GM18868 (cell line): ENCODE measurements at regions not wholly inside any gene's neighbourhood (a gene's known extent, or its start where the extent isn't known, plus 50 kb on each side); places are given as distances from the start of the nearest gene placed in this dataset.
"Not testable (repeated sequence)": the region's sequence is repeated elsewhere in the genome, so short reads cannot be mapped to it uniquely, and the experiment has no call there.

Experiments used
- ATAC-seq: cut with Tn5 transposase; IDR thresholded peaks from one replicate; pipeline ENCODE4 v1.9.1; 2021; ENCODE audit warnings: mild to moderate bottlenecking, moderate library complexity; ENCODE audit not compliant: unreplicated experiment

DNA sequence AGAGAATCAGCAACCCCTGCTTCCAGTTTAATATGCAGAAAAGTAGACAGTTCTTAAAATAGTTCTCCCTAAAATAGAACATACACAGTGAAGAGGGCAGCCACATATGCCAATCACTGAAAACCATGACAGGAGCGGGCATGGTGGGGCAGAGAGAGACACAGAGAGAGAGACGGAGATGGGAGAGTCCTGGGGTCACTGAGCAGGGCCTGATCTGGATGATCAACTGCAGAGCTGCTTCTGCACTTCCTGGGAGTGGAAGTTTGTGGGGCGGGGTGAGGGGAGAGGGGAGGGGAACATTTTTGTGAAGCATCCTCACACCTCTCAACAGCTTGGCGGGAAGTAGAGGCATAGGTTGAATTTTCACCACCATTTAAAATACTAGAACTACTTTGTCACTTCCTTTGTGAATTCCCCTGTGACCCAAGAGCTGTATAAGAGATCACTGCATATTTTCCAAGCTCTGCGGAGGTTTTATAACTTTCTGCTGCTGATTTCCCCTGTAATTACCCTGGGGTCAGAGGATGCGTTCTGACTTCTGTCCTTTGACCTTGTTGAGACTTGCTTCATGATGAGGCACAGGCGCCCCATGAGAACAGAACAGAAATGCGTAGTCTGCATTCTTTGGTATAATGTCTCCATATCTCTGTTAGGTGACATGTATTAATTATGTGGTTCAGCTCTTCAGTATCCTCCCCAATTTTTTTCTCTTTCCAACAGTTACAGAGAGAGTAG lies 419.4 kb downstream of the BRD1 start:
- no peak for ATAC-seq

DNA sequence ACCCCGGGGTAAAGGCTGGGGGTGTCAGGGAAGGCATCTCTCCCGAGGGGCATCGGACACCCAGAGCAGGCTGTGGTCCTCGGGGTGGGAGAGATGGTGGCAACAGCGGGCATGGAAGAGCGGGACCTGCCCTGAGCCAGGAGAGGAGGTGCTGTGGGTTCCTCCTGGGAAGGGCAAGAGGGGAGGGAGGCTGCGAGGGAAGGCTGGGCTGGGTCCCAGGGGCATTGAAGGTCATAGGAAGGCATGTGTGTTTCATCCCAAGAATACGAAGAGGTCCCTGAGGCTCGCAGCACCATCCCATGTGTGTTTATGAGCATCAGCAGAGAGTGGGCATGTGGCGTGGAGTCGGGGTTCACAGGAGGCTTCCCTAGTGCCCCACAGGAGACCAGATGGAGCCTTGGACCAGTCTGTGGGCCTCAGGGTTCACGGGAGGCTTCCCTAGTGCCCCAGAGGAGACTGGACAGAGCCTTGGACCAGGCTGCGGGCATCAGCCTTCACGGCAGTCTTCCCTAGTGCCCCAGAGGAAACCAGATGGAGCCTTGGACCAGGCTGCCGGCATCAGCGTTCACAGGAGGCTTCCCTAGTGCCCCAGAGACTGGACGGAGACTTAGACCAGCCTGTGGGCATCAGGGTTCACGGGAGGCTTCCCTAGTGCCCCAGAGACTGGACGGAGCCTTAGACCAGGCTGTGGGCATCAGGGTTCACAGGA lies 420.6 kb downstream of the BRD1 start:
- no peak for ATAC-seq

DNA sequence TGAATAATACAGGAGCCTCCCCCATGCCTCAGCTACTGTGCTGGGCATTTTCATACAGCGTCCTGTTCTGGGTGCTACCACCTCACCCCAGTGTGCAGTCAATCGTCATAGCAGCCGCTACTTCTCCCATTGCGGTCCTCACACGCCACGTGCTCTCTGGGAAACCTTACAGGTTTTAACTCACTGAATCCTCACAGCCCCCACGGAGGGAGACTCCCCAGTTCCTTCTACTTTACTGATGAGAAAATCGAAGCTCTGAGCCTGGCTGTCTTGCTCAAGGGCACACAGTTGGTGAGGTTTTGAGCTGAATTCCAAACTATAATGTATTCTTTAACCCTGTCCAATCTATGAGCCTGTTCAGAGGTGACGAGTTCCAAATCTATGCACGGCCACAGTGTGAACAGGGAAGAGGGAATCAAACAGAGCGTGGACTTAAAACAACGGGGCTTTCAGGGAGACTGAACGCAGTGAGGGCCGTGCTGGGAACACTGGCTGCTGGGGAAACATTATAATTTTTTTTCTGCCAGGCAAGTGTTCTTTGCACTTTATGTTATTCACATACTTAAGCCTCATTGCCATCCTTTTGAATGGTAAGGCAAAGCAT lies 421.5 kb downstream of the BRD1 start:
- no peak for ATAC-seq

DNA sequence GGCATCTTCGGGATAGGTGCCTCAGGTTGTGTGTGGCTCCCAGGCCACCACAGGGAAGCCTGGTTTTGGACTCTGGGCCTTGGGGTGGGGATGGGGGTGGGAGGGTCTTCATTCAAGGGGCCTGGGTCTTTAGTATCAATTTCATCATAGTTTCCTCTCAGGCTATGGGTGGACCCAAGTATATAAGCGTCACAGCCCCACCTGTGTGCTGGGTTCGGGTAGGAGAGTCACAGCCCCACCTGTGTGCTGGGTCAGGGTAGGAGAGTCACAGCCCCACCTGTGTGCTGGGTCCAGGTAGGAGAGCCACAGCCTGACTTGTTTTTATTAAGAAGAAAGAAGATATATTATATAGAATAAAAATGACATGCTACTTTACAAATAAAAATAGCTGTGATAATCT lies 422.1 kb downstream of the BRD1 start:
- ATAC-seq, result no peak

DNA sequence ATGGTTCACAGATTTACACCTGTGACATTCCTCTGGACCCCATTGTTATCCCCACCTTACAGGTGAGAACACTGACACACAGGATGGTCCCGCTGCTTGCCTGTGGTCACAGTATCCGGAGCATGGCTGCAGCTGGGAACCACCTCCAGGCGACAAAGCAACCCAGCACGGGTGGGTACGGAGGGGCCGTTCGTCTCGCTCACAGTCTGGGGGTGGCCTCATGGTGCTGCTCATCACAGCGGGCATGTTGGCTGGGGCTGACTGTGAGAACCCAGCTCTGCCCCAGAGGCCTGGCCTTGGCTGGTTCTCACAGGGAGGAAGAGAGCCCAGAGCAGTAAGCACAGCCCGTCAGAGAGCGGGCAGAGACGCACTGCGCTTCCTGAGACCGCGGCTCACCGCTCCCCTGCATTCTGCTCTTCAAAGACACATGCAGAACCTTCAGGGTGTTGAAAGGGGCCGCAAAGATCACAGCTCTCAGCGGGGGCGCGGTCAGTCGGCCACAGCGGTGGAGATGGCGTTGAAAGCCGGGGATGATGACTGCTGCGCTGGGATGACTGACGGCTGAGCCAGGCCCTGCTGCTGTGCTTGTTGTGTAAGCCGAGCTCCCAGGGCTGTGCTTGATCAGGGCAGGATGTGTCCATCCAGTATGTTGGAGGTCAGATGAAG lies 423.0 kb downstream of the BRD1 start:
- no peak for ATAC-seq

DNA sequence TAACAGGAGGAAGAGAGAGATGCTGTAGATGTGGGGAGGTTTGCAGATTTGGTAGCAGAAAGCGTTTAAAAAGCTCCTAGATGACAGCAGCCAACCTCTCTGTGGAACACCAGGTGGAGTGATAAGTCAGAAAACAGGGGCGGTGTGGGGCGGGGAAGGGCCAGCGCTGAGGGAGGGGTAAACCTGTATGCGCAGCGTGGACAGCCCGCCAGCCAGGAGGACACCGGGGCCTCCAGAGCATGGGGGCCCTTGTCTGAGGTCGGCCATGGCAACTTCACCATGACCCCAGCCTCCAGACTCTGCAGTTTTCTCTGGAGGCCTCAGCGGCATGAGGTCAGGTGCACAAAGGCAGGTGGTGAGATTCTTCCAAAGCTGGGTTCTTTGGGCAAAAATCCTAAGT lies 423.7 kb downstream of the BRD1 start:
- no peak for ATAC-seq

DNA sequence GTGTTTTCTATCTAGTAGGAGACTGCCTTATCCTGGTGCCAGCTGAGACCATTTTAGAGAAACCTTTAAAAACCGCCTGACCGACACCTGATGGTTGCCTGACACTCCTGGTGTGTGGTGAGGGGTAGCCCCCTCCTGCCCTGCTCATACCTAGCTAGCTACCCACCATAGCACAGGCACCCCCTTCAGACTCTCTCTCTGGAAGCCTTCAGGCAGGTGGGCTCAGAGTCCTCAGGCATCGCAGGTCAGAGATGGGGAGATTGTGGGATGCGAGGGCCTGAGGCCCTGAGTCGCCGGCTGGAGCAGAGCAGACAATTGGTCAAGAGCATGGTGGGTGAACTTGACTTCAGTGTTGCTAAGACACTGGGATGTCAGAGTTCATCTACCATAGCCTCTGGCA lies 424.6 kb downstream of the BRD1 start:
- ATAC-seq, result no peak

DNA sequence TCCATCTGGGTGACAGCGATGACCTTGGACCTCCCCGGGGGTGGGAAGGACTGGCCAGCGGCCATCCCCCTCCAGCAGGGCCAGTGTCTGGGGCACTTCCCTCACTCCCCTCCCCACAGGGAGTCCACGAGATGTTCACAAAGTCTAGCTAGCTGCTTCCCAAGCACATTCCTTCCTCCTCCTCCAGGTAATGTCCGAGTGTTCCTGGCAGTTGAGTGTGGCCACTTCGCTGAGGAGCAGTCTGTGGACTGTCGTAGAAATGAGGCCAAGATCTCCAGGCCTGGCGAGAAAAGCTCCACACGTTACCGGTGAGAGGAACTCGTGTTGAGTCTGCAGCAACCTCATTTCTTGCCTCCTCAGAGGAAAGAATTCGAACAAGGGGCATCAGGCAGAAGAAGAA lies 425.5 kb downstream of the BRD1 start:
- no peak for ATAC-seq

DNA sequence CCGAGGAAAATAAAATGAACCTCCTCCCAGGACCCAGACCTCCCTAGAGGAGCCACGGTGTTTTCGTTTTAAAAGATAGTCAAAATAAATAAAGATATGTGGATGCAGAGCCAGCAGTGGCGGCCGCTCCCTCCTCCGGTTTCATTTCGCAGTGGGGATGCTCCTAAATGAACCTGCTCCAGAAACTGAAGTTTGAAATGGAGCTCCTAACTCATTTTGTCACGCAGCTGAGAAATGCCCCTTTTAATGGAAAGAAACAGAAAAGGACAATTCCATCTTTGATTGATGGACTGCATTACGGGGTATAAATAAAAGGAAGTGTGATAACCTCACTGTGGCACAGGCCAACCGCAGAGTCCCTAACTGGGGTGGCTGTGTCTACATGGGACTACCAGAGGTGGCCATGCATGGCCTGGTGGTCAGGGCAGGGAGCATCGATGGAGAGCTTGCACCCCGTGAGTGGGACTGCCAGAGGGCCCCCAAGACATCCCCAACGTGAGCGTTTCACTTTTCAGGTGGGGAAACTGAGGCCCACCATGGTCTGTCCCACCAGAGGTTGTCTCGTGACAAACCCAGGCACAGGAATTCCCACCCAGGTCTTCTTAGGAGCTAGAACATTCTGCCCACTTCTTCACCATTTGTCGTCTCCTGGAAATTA lies 426.6 kb downstream of the BRD1 start:
- no peak for ATAC-seq

DNA sequence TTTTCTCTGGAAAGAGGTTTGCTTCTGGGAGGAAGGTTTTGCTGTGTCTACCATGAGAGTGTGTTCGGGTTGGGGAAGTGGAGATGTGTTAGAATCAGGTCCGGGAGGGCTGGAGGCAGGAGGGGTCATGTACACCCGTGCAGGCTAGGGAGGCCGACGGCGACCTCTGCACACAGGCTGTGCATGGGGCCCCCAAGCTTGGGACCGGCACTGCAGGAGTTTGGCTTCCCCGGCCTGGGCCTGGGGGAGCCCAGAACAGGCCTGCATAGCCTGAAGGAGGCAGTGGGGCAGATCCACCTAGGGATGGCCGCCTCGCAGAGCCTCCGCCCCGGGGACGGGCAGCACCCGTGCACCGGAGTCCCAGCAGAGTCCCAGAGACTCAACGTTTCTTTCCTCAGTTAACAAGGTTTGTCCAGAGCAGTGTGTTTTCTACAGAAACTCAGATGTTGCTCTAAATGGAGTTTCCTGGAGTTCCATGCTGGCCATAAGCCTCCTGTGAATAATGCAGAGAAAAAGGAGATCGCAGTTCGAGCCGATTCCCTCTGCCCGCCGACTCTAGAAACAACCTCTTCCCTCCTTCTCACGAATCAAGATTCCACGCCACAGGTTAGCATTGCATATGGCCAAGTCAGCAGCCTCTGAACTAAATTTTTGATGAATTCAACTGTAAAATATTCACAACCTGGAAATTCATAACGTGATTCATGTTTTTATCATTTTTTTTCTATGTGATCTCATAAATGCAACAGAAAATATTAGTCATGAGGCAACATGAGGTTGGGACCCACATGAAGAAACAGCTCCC lies 427.3 kb downstream of the BRD1 start:
- no peak for ATAC-seq

DNA sequence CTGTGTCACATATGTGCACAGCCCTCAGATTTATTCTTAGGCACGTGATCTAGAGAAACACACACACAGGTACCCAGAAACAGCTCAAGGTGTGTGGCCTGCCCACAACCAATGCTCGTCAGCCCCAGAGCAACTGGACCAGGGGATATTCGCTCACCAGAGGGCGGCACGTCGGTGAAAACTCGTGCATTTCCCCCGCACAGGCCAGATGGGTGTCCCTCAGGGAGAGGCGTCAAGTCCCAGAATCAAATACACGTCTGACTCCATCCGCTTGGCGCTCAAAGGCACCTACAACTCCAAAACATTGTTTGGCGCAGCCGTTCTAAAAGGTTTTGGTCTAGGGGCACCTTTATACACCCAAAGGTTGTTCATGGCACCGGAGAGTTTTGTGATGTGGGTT lies 429.0 kb downstream of the BRD1 start:
- ATAC-seq, result no peak

DNA sequence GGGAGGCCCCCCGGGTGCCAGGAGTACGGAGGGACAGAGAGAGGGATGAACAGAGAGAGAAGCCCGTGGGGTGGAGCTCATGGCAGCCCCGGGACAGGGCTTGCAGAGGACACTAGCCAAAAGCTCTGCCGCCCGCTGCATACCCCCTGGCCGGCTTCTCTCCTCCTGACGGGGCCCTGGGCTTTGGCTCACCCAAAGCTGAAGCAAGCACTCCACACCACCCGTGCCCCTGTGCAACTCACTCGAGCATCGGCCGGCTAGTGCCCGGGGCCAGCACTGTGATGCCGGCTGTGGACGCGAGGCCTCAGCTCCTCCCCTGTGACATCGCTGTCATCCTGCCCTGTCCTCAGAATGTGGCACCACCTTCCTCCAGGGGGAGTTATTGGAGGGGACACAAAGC lies 429.6 kb downstream of the BRD1 start:
- ATAC-seq, result no peak

DNA sequence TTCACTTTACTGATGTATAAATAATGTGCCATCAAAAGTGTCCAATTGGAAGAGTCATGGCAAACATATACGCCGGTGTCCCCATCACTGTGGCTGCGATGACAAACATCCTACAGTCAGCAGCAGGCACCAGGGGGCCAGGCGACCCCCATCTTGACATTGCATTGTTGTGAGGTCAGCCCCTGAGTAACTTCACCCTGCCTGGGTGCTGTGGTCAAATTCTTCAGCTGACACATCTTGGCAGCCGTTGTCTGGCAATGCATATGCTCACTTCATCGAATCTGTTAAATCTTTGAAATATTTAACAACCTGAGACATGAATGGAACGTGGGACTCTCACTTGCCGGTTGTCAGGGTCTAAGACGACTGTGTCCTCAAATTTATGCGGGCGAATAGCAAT lies 430.9 kb downstream of the BRD1 start:
- no peak for ATAC-seq

DNA sequence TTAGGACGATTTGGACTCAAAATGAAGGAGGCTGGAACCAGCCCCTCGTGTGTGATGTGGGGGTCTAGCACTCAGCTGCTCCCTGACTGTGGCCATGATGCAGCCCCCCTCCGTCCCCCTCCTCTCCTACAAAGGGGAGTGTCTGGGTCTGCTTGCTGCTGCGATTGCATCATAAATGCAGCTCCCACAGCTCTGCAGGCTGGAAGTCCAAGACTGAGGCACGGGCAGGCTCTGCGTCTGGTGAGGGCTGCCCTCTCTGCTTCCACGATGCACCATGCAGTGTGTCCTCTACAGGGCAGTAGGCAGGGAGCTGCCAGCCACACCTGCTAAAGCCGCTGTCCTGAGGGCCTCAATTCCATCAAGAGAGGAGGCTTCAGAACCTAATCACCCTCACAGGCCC lies 432.1 kb downstream of the BRD1 start:
- no peak for ATAC-seq

DNA sequence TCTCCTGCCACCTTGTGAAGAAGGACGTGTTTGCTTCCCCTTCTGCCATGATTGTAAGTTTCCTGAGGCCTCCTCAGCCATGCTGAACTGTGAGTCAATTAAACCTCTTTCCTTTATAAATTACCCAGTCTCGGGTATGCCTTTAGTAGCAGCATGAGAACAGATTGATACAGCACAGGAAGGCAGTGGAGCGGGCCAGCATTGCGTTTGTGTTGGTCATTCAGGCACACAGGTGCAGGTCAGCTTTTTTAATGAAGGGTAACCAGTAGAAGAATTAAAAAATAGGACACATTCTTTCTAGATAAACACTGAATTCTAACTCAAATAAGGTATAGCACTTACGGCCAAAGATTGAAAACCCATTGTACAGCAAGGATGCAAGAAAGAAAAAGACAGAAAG lies 432.6 kb downstream of the BRD1 start:
- not testable (repeated sequence) for ATAC-seq

DNA sequence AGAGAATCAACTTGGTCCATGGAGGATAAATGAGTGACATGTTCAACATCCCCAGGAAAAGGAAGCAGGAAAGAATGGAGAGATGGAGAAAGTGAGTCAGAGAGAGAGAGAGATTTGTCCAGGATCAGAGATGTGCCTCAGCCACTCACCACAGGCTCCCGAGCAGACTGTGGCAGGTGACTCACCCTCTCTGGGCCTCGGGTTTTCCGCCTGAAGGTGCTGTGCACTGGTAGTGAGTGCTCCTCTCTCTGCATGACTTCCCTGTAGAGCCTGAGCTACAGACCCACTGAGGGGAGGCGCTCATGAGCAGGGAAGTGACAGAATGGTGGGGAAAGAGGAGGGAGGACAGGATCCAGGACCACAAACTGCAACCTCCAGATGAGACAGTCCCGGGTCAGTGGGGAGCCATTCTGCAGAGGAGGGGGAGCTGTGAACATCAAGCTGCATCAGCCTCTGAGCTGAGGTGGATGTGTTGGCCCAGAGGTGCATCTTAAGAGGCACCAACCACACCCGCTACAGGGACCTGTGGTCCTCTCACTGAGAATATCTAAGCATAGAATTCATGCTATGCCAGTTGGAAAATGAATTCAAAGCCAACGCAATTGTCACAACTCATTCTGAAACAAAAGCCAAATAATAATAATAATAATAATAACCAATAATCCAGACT lies 433.4 kb downstream of the BRD1 start:
- ATAC-seq, result no peak

DNA sequence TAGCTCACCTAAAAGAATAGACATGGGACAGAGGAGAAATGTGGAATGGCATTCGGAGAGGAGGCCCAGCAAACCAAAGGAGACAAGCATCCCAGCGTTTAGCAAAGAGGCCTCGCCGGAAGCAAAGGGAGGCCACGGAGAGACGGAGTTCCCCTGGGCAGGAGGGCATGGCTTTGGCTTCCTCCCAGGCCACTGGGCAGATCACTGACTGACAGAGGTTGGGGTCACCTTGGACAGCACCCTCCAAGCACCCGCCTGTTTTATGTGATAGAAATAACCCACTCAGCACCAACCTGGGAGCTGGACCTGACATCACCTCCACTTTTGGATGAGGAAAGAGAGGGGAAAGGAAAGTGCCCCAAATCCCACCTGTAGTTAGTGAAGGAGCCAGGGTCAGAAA lies 434.1 kb downstream of the BRD1 start:
- no peak for ATAC-seq

DNA sequence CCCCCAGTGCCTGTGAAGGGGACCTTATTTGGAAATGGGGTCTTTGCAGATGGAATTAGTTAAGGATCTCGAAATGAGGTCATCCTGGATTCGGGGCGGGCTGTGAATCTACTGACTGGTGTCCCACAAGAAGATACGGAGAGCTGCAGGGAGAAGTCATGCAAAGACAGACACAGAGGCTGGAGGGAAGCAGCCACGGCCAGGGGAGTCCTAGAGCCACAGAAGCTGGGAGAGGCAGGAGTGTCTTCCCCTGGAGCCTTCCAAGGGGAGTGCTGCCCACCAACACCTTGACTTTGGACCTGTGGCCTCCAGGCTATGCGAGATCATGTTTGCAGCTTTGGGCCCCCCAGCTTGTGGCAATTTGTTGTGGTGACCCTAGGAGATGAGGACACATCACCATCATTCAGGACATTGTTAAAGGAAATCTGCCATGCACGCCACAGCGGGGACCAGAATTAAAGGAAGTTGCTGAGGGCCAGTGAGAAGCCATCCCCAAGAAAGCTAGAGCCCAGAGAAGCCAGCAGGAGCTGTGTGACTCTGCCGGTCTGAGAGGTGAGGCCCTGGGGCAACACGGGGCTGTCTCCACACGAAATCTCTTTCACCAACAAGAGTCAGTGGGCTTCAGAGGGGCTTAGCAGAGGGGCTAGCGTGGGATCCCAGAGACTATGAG lies 434.7 kb downstream of the BRD1 start:
- ATAC-seq, result no peak

DNA sequence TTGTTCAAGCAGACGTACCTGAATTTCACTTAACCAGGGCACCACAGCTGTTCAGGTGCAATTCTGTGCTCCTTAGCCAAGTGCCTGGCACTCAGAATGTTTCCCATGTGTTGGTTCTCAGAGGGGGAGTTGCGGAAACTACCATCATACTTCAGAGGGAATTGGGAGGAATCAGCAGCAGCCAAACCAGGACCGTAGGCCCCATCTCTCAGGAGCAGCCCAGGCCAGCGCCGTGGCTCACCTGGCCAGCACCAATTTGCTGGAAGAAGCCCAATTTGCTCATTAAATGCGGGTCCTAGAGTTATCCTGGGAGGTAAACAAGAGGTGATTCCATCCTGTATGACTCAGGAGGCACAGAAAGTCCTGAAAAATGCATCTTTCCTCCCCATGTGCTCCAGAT lies 435.4 kb downstream of the BRD1 start:
- ATAC-seq, result no peak
